SU-DHL-6 (cell line): ENCODE measurements at regions not wholly inside any gene's neighbourhood (a gene's known extent, or its start where the extent isn't known, plus 50 kb on each side); places are given as distances from the start of the nearest gene placed in this dataset.
"Not testable (repeated sequence)": the region's sequence is repeated elsewhere in the genome, so short reads cannot be mapped to it uniquely, and the experiment has no call there.

Source experiments
- H2AFZ ChIP-seq: fragments of 200-600 bp; sonication (generic); 2 replicates; pipeline ENCODE4 v1.6.1; 2014; ENCODE audit warnings: low read depth, mild to moderate bottlenecking, moderate library complexity, mixed read lengths, antibody characterized with exemption, low read length; ENCODE audit not compliant: severe bottlenecking
- H3F3A ChIP-seq: fragments of 200-600 bp; shearing (Covaris generic); 2 replicates; pipeline ENCODE4 v1.6.0; 2016; ENCODE audit warnings: antibody characterized with exemption, mild to moderate bottlenecking; ENCODE audit not compliant: insufficient read depth
- H3K27ac ChIP-seq: fragments of 200-600 bp; sonication (generic); 2 replicates; pipeline ENCODE4 v1.5.1; 2016; ENCODE audit warnings: low read depth, mild to moderate bottlenecking, low read length, moderate library complexity, mixed read lengths
- H3K27me3 ChIP-seq: fragments of 200-600 bp; sonication (generic), shearing (Covaris generic); 2 replicates; pipeline ENCODE4 v1.6.0; 2014; ENCODE audit warnings: mild to moderate bottlenecking, low read length
- H3K36me3 ChIP-seq: fragments of 200-600 bp; sonication (generic); 2 replicates; pipeline ENCODE4 v1.6.1; 2014; ENCODE audit warnings: mild to moderate bottlenecking, low read length, mixed read lengths
- H3K4me2 ChIP-seq: fragments of 300-600, 200-600 bp; shearing (Covaris generic), sonication (generic); 2 replicates; pipeline ENCODE4 v1.6.0; 2014; ENCODE audit warnings: low read length, low read depth, mild to moderate bottlenecking; ENCODE audit not compliant: poor library complexity, severe bottlenecking
- H3K4me3 ChIP-seq: fragments of 200-600 bp; sonication (generic); 2 replicates; pipeline ENCODE4 v1.5.1; 2014; ENCODE audit warnings: antibody characterized with exemption, low read length, mild to moderate bottlenecking, mixed read lengths; ENCODE audit not compliant: insufficient read depth, poor library complexity, severe bottlenecking
- H3K79me2 ChIP-seq: fragments of 200-600 bp; sonication (generic); 2 replicates; pipeline ENCODE4 v1.6.1; 2014; ENCODE audit warnings: mild to moderate bottlenecking, low read length, moderate library complexity; ENCODE audit not compliant: insufficient read depth
- H3K9ac ChIP-seq: fragments of 200-600 bp; sonication (generic); 2 replicates; pipeline ENCODE4 v1.7.0; 2014; ENCODE audit warnings: mild to moderate bottlenecking, low read length
- H3K9me2 ChIP-seq: fragments of 200-600 bp; sonication (generic); replicated peaks from 2 replicates; pipeline ENCODE4 v1.6.1; 2014; ENCODE audit warnings: low read length; ENCODE audit not compliant: insufficient read depth
- H3K9me3 ChIP-seq: fragments of 200-600 bp; sonication (generic); 2 replicates; pipeline ENCODE4 v1.6.1; 2014; ENCODE audit warnings: low read length, mixed read lengths; ENCODE audit not compliant: insufficient read depth
- H4K20me1 ChIP-seq: fragments of 200-600 bp; sonication (generic); 2 replicates; pipeline ENCODE4 v1.6.1; 2014; ENCODE audit warnings: low read depth, mild to moderate bottlenecking, antibody characterized with exemption, low read length, moderate library complexity, mixed read lengths
- EZH2phosphoT487 ChIP-seq: fragments of 200-600 bp; sonication (generic), shearing (Covaris generic); conservative IDR thresholded peaks from 2 replicates; pipeline ENCODE4 v1.6.1; 2018; ENCODE audit warnings: mild to moderate bottlenecking, antibody characterized with exemption, low read length, moderate library complexity, mixed read lengths
- TF ChIP-seq, protein P1 (sequence below): fragments of 200-600 bp; sonication (generic); IDR thresholded peaks from one replicate; pipeline ENCODE4 v1.5.1; 2017; ENCODE audit warnings: antibody characterized with exemption, mild to moderate bottlenecking, low read length, moderate library complexity; ENCODE audit not compliant: insufficient read depth, poor library complexity, severe bottlenecking

- Histone ChIP-seq H3K4me2 (no peak overlapping the region), H3K4me3 (no peak overlapping the region), H3K27ac (no peak overlapping the region), H3K9me3 (no peaks in the 10 kb centered on the region), H2AFZ (no peak overlapping the region), H3K79me2 (no peaks in the 10 kb centered on the region), H4K20me1 (no peaks in the 10 kb centered on the region), H3K36me3 (no peaks in the 10 kb centered on the region), H3F3A (no peaks in the 10 kb centered on the region), H3K9me2 (peaks cover 4% of the 10 kb centered on the region; the same call in 1 of the 2 replicates), H3K9ac (no peak overlapping the region), H3K27me3 (no peaks in the 10 kb centered on the region)
- TF ChIP-seq, protein P1, sequence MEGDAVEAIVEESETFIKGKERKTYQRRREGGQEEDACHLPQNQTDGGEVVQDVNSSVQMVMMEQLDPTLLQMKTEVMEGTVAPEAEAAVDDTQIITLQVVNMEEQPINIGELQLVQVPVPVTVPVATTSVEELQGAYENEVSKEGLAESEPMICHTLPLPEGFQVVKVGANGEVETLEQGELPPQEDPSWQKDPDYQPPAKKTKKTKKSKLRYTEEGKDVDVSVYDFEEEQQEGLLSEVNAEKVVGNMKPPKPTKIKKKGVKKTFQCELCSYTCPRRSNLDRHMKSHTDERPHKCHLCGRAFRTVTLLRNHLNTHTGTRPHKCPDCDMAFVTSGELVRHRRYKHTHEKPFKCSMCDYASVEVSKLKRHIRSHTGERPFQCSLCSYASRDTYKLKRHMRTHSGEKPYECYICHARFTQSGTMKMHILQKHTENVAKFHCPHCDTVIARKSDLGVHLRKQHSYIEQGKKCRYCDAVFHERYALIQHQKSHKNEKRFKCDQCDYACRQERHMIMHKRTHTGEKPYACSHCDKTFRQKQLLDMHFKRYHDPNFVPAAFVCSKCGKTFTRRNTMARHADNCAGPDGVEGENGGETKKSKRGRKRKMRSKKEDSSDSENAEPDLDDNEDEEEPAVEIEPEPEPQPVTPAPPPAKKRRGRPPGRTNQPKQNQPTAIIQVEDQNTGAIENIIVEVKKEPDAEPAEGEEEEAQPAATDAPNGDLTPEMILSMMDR = no peak
- no peak for TF ChIP-seq EZH2phosphoT487
These were observed 202.0 kb downstream of the POM121L12 start for GRCh38 chr7:53237344-53237913.

- no peak overlapping the region for H3K9ac ChIP-seq
- H3K4me3 ChIP-seq = no peak overlapping the region
- no peaks in the 10 kb centered on the region for H3K36me3 ChIP-seq
- no peak for TF ChIP-seq EZH2phosphoT487
- TF ChIP-seq, protein P1 = no peak
- H3K4me2 ChIP-seq = no peak overlapping the region
- no peak overlapping the region for H2AFZ ChIP-seq
- no peaks in the 10 kb centered on the region for H3K27me3 ChIP-seq
- no peaks in the 10 kb centered on the region for H3K79me2 ChIP-seq
- peaks cover 4% of the 10 kb centered on the region; the same call in 1 of the 2 replicates for H3K9me2 ChIP-seq
- H3K9me3 ChIP-seq = no peaks in the 10 kb centered on the region
- H3K27ac ChIP-seq = no peak overlapping the region
- H4K20me1 ChIP-seq = no peaks in the 10 kb centered on the region
- no peaks in the 10 kb centered on the region for H3F3A ChIP-seq
These were observed 202.7 kb downstream of the POM121L12 start for GRCh38 chr7:53238021-53238605.

- not testable (repeated sequence) for H3K27ac ChIP-seq, H3K9me3 ChIP-seq, H3K4me3 ChIP-seq, H2AFZ ChIP-seq, H3K4me2 ChIP-seq, H4K20me1 ChIP-seq, H3K36me3 ChIP-seq, H3K9ac ChIP-seq, H3K79me2 ChIP-seq, H3F3A ChIP-seq, H3K27me3 ChIP-seq, H3K9me2 ChIP-seq
These were observed 203.7 kb downstream of the POM121L12 start for GRCh38 chr7:53239151-53239550.

GRCh38 chr7:53245721-53246120 is 210.3 kb downstream of the POM121L12 start:
- H3K4me2 ChIP-seq = no peak overlapping the region
- no peak overlapping the region for H3K4me3 ChIP-seq
- no peaks in the 10 kb centered on the region for H3K79me2 ChIP-seq
- no peaks in the 10 kb centered on the region for H3K9me2 ChIP-seq
- no peaks in the 10 kb centered on the region for H3K27me3 ChIP-seq
- H4K20me1 ChIP-seq = no peaks in the 10 kb centered on the region
- H3K9ac ChIP-seq = no peak overlapping the region
- no peak overlapping the region for H3K27ac ChIP-seq
- H2AFZ ChIP-seq = no peak overlapping the region
- H3K9me3 ChIP-seq = no peaks in the 10 kb centered on the region
- TF ChIP-seq EZH2phosphoT487 = no peak
- TF ChIP-seq, protein P1 = no peak
- H3F3A ChIP-seq = no peaks in the 10 kb centered on the region
- no peaks in the 10 kb centered on the region for H3K36me3 ChIP-seq
